Ovary (tissue), 3 donors: ENCODE measurements at regions not wholly inside any gene's neighbourhood (a gene's known extent, or its start where the extent isn't known, plus 50 kb on each side); places are given as distances from the start of the nearest gene placed in this dataset.
"Not testable (repeated sequence)": the region's sequence is repeated elsewhere in the genome, so short reads cannot be mapped to it uniquely, and the experiment has no call there.

Source experiments
- EP300 ChIP-seq: sonication (generic); formaldehyde crosslinking; IDR thresholded peaks from one replicate; pipeline ENCODE4 v1.6.1; 2017; ENCODE audit warnings: antibody characterized with exemption
- POLR2A ChIP-seq: fragments of 450-650 bp; IDR thresholded peaks from one replicate; pipeline ENCODE4 v1.6.1; 2017; ENCODE audit warnings: antibody characterized with exemption, mild to moderate bottlenecking, moderate library complexity
- TF ChIP-seq, protein P1 (sequence below), 3 donors: fragments of 450-650 bp in 2 of 3; fragments of 200-600 bp in 1 of 3; IDR thresholded peaks; one replicate each; pipeline versions ENCODE4 v1.5.1 to v1.8.0; 2016 to 2022; ENCODE audit warnings: antibody characterized with exemption in 3 of 3, mild to moderate bottlenecking in 1 of 3
- donor health status: DM: no; HTN: no; CAD: no.

DNA sequence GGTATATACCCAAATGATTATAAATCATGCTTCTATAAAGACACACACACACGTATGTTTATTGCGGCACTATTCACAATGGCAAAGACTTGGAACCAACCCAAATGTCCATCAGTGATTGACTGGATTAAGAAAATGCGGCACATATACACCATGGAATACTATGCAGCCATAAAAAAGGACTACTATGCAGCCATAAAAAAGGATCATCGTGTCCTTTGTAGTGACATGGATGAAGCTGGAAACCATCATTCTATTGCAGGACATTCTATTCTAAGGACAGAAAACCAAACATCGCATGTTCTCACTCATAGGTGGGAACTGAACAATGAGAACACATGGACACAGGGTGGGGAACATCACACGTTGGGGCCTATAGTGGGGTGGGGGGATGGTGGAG is 77.8 kb upstream of the THRB start:
- TF ChIP-seq, protein P1, sequence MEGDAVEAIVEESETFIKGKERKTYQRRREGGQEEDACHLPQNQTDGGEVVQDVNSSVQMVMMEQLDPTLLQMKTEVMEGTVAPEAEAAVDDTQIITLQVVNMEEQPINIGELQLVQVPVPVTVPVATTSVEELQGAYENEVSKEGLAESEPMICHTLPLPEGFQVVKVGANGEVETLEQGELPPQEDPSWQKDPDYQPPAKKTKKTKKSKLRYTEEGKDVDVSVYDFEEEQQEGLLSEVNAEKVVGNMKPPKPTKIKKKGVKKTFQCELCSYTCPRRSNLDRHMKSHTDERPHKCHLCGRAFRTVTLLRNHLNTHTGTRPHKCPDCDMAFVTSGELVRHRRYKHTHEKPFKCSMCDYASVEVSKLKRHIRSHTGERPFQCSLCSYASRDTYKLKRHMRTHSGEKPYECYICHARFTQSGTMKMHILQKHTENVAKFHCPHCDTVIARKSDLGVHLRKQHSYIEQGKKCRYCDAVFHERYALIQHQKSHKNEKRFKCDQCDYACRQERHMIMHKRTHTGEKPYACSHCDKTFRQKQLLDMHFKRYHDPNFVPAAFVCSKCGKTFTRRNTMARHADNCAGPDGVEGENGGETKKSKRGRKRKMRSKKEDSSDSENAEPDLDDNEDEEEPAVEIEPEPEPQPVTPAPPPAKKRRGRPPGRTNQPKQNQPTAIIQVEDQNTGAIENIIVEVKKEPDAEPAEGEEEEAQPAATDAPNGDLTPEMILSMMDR (IDR thresholded peaks at IDR 0.05): not testable (repeated sequence)
- TF ChIP-seq POLR2A, EP300: not testable (repeated sequence)
